HUES6 (cell line): ENCODE measurements at regions not wholly inside any gene's neighbourhood (a gene's known extent, or its start where the extent isn't known, plus 50 kb on each side); places are given as distances from the start of the nearest gene placed in this dataset.
"Not testable (repeated sequence)": the region's sequence is repeated elsewhere in the genome, so short reads cannot be mapped to it uniquely, and the experiment has no call there.

Experiments used
- H3K27ac ChIP-seq: 2 replicates; pipeline ENCODE4 v1.7.0; 2013; ENCODE audit warnings: low read depth, mild to moderate bottlenecking, low read length, inconsistent platforms
- H3K27me3 ChIP-seq: 2 replicates; pipeline ENCODE4 v1.6.1; 2013; ENCODE audit warnings: low read length; ENCODE audit not compliant: control insufficient read depth, insufficient read depth
- H3K36me3 ChIP-seq: 2 replicates; pipeline ENCODE4 v1.6.1; 2013; ENCODE audit warnings: low read length; ENCODE audit not compliant: control insufficient read depth, insufficient read depth
- H3K4me1 ChIP-seq: 2 replicates; pipeline ENCODE4 v1.6.1; 2013; ENCODE audit warnings: low read length; ENCODE audit not compliant: control insufficient read depth, insufficient read depth
- H3K4me3 ChIP-seq: 2 replicates; pipeline ENCODE4 v1.5.1; 2013; ENCODE audit warnings: low read depth, low read length
- H3K9ac ChIP-seq: one replicate; pipeline ENCODE4 v1.6.1; 2013; ENCODE audit warnings: mild to moderate bottlenecking, low read length
- H3K9me3 ChIP-seq: 2 replicates; pipeline ENCODE4 v1.6.1; 2013; ENCODE audit warnings: low read depth, low read length; ENCODE audit not compliant: control insufficient read depth, insufficient read depth

- H3K36me3 ChIP-seq = no peaks in the 10 kb centered on the region
- H3K4me1 ChIP-seq = no peaks in the 10 kb centered on the region
- H3K4me3 ChIP-seq = no peak overlapping the region
- H3K27ac ChIP-seq = no peak overlapping the region
- 0 out of 2 replicates have a peak, but pooled peaks cover 5% of the 10 kb centered on the region for H3K9me3 ChIP-seq
- H3K9ac ChIP-seq = no peak overlapping the region
- H3K27me3 ChIP-seq = no peaks in the 10 kb centered on the region
Measured at GRCh38 chr2:134052173-134052572, 201.7 kb upstream of the MGAT5 start.

GRCh38 chr2:134056173-134056572, 197.7 kb upstream of the MGAT5 start:
- no peaks in the 10 kb centered on the region for H3K4me1 ChIP-seq
- no peak overlapping the region for H3K9ac ChIP-seq
- no peaks in the 10 kb centered on the region for H3K27me3 ChIP-seq
- no peak overlapping the region for H3K27ac ChIP-seq
- no peak overlapping the region for H3K4me3 ChIP-seq
- H3K36me3 ChIP-seq = no peaks in the 10 kb centered on the region
- peaks cover 18% of the 10 kb centered on the region; the same call in 1 of the 2 replicates for H3K9me3 ChIP-seq

- H3K36me3 ChIP-seq, H3K9ac ChIP-seq, H3K4me1 ChIP-seq: not testable (repeated sequence)
Measured at GRCh38 chr2:134061066-134061465, 192.8 kb upstream of the MGAT5 start.

GRCh38 chr2:134062235-134062634, 191.6 kb upstream of the MGAT5 start:
- H3K27me3 ChIP-seq, H3K27ac ChIP-seq, H3K4me1 ChIP-seq, H3K4me3 ChIP-seq, H3K9ac ChIP-seq, H3K36me3 ChIP-seq: not testable (repeated sequence)
- peaks cover 20% of the 10 kb centered on the region for H3K9me3 ChIP-seq

More at GRCh38 chr2:134061066-134061465, 192.8 kb upstream of the MGAT5 start:
- H3K4me3 ChIP-seq, H3K27ac ChIP-seq, H3K27me3 ChIP-seq: not testable (repeated sequence)
- H3K9me3 ChIP-seq = peaks cover 20% of the 10 kb centered on the region

GRCh38 chr2:134063916-134064315, 190.0 kb upstream of the MGAT5 start:
- not testable (repeated sequence) for H3K36me3 ChIP-seq, H3K27me3 ChIP-seq, H3K27ac ChIP-seq, H3K4me3 ChIP-seq, H3K9ac ChIP-seq, H3K4me1 ChIP-seq
- H3K9me3 ChIP-seq = peaks cover 18% of the 10 kb centered on the region

- Histone ChIP-seq H3K27me3 (no peaks in the 10 kb centered on the region), H3K36me3 (no peaks in the 10 kb centered on the region), H3K9ac (no peak overlapping the region), H3K9me3 (no peaks in the 10 kb centered on the region; the same call in 1 of the 2 replicates), H3K4me1 (no peaks in the 10 kb centered on the region), H3K4me3 (no peak overlapping the region), H3K27ac (no peak overlapping the region)
Measured at GRCh38 chr2:134070281-134070741, 183.6 kb upstream of the MGAT5 start.

GRCh38 chr2:134072341-134072740, 181.5 kb upstream of the MGAT5 start:
- Histone ChIP-seq H3K4me3 (no peak overlapping the region), H3K36me3 (no peaks in the 10 kb centered on the region), H3K4me1 (no peaks in the 10 kb centered on the region), H3K27me3 (no peaks in the 10 kb centered on the region), H3K27ac (no peak overlapping the region), H3K9me3 (no peaks in the 10 kb centered on the region; the same call in 1 of the 2 replicates), H3K9ac (no peak overlapping the region)

GRCh38 chr2:134073023-134073422, 180.8 kb upstream of the MGAT5 start:
- no peak overlapping the region for H3K27ac ChIP-seq
- no peaks in the 10 kb centered on the region for H3K27me3 ChIP-seq
- no peaks in the 10 kb centered on the region for H3K36me3 ChIP-seq
- H3K9me3 ChIP-seq = no peaks in the 10 kb centered on the region; the same call in 1 of the 2 replicates
- no peak overlapping the region for H3K4me3 ChIP-seq
- no peaks in the 10 kb centered on the region for H3K4me1 ChIP-seq
- H3K9ac ChIP-seq = no peak overlapping the region

GRCh38 chr2:134074619-134075018, 179.3 kb upstream of the MGAT5 start:
- H3K9ac ChIP-seq = no peak overlapping the region
- no peaks in the 10 kb centered on the region for H3K4me1 ChIP-seq
- no peaks in the 10 kb centered on the region; the same call in 1 of the 2 replicates for H3K9me3 ChIP-seq
- no peak overlapping the region for H3K27ac ChIP-seq
- H3K4me3 ChIP-seq = no peak overlapping the region
- no peaks in the 10 kb centered on the region for H3K36me3 ChIP-seq
- no peaks in the 10 kb centered on the region for H3K27me3 ChIP-seq

- Histone ChIP-seq H3K9ac (no peak overlapping the region), H3K36me3 (no peaks in the 10 kb centered on the region), H3K27ac (no peak overlapping the region), H3K4me1 (peaks cover 5% of the 10 kb centered on the region), H3K4me3 (no peak overlapping the region), H3K9me3 (no peaks in the 10 kb centered on the region; the same call in 1 of the 2 replicates), H3K27me3 (no peaks in the 10 kb centered on the region)
Measured at GRCh38 chr2:134075204-134075603, 178.7 kb upstream of the MGAT5 start.

GRCh38 chr2:134078354-134078753, 175.5 kb upstream of the MGAT5 start:
- peaks cover 15% of the 10 kb centered on the region for H3K4me1 ChIP-seq
- no peaks in the 10 kb centered on the region; the same call in 1 of the 2 replicates for H3K9me3 ChIP-seq
- H3K9ac ChIP-seq = no peak overlapping the region
- H3K27ac ChIP-seq = no peak overlapping the region
- H3K4me3 ChIP-seq = no peak overlapping the region
- H3K27me3 ChIP-seq = no peaks in the 10 kb centered on the region
- no peaks in the 10 kb centered on the region for H3K36me3 ChIP-seq

GRCh38 chr2:134079373-134079772, 174.5 kb upstream of the MGAT5 start:
- Histone ChIP-seq H3K9ac (no peak overlapping the region), H3K27me3 (no peaks in the 10 kb centered on the region)

More at GRCh38 chr2:134079373-134079772, 174.5 kb upstream of the MGAT5 start:
- Histone ChIP-seq H3K9me3 (no peaks in the 10 kb centered on the region; the same call in 1 of the 2 replicates), H3K36me3 (no peaks in the 10 kb centered on the region), H3K4me1 (peaks cover 15% of the 10 kb centered on the region), H3K27ac (no peak overlapping the region), H3K4me3 (no peak overlapping the region)
